ENCODE measurements at regions not wholly inside any gene's neighbourhood (a gene's known extent, or its start where the extent isn't known, plus 50 kb on each side); places are given as distances from the start of the nearest gene placed in this dataset.

DNA sequence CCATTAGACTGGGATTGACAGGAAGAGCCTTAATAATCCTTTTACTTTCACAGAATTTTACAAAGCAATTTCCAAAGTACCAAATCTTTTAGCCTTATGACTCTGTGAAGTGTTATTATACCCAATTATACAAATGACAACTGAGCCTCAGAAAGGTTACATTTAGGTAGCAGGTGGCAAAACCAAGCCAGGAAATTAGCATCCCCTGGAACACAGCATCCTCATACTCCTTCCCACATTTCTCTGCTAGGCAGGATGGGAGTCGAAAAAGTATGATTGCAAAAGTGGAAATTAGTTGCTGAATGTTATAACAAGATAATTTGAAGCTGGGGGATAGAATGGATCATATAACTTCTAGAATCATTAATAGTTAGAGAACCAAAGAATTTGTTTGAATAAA, 359.7 kb upstream of the PDGFD start:
- TF ChIP-seq SIX5 (IDR thresholded peaks at IDR 0.05; ENCODE audit: borderline replicate concordance in 1 of 2, insufficient read depth in 1 of 2, low read depth in 1 of 2, low read length in 2 of 2) = no peak
- TF ChIP-seq CBX8 (IDR thresholded peaks at IDR 0.05; ENCODE audit: borderline replicate concordance, extremely low read depth, low read depth, low read length, poor library complexity, severe bottlenecking) = no peak
- TF ChIP-seq, protein P1, sequence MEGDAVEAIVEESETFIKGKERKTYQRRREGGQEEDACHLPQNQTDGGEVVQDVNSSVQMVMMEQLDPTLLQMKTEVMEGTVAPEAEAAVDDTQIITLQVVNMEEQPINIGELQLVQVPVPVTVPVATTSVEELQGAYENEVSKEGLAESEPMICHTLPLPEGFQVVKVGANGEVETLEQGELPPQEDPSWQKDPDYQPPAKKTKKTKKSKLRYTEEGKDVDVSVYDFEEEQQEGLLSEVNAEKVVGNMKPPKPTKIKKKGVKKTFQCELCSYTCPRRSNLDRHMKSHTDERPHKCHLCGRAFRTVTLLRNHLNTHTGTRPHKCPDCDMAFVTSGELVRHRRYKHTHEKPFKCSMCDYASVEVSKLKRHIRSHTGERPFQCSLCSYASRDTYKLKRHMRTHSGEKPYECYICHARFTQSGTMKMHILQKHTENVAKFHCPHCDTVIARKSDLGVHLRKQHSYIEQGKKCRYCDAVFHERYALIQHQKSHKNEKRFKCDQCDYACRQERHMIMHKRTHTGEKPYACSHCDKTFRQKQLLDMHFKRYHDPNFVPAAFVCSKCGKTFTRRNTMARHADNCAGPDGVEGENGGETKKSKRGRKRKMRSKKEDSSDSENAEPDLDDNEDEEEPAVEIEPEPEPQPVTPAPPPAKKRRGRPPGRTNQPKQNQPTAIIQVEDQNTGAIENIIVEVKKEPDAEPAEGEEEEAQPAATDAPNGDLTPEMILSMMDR (IDR thresholded peaks at IDR 0.05 in 2 of 3, conservative IDR thresholded peaks at IDR 0.05 in 1 of 3; ENCODE audit: insufficient read depth in 2 of 3, low read depth in 1 of 3, low read length in 3 of 3) = no peak
- TF ChIP-seq ZNF175 (CRISPR knock-in tag; IDR thresholded peaks at IDR 0.05; ENCODE audit: low read depth) = no peak
- no peak for TF ChIP-seq HCFC1 (IDR thresholded peaks at IDR 0.05; ENCODE audit: low read depth, low read length)
- TF ChIP-seq ZNF12 (CRISPR knock-in tag; IDR thresholded peaks at IDR 0.05) = no peak
- TF ChIP-seq NFRKB (IDR thresholded peaks at IDR 0.05; ENCODE audit: low read depth) = no peak
- no peak for TF ChIP-seq THAP7 (CRISPR knock-in tag; IDR thresholded peaks at IDR 0.05)
- no peak for TF ChIP-seq KDM1A (IDR thresholded peaks at IDR 0.05)
- no peak for TF ChIP-seq ZNF561 (CRISPR knock-in tag; conservative IDR thresholded peaks at IDR 0.05)
- TF ChIP-seq, protein P2, sequence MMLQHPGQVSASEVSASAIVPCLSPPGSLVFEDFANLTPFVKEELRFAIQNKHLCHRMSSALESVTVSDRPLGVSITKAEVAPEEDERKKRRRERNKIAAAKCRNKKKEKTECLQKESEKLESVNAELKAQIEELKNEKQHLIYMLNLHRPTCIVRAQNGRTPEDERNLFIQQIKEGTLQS (IDR thresholded peaks at IDR 0.05) = no peak
- TF ChIP-seq, protein P2 (CRISPR knock-in tag; conservative IDR thresholded peaks at IDR 0.05) = no peak
- no peak for TF ChIP-seq REST (IDR thresholded peaks at IDR 0.05; ENCODE audit: borderline replicate concordance)
- no peak for TF ChIP-seq REST (CRISPR knock-in tag; IDR thresholded peaks at IDR 0.05; ENCODE audit: low read depth)

Measured in K562 (cell line).